Adrenal gland (tissue), 9 donors: ENCODE measurements at regions not wholly inside any gene's neighbourhood (a gene's known extent, or its start where the extent isn't known, plus 50 kb on each side); places are given as distances from the start of the nearest gene placed in this dataset.
"Not testable (repeated sequence)": the region's sequence is repeated elsewhere in the genome, so short reads cannot be mapped to it uniquely, and the experiment has no call there.

Source experiments
- DNase-seq, 7 donors: peaks; one replicate each; pipeline ENCODE4 v3.0.0-alpha.2; 2019 to 2020
- H3K27ac ChIP-seq, 5 donors: fragments of 200-600 bp; sonication (generic) in 4 of 5; 1 replicate in 3 of 5; 2 replicates in 2 of 5; pipeline versions ENCODE4 v1.5.1 to v1.8.0; 2016 to 2020; ENCODE audit warnings: mild to moderate bottlenecking in 1 of 5
- H3K27me3 ChIP-seq: fragments of 200-600 bp; 2 replicates; pipeline ENCODE4 v1.8.0; 2021
- H3K36me3 ChIP-seq, 2 donors: fragments of 200-600 bp; replicated peaks in 1 of 2; 1 replicate in 1 of 2; 2 replicates in 1 of 2; pipeline versions ENCODE4 v1.5.1 to v1.8.0; 2018 to 2022
- H3K4me1 ChIP-seq, 2 donors: fragments of 200-600 bp; replicated peaks in 1 of 2; 1 replicate in 1 of 2; 2 replicates in 1 of 2; pipeline versions ENCODE4 v1.5.1 to v1.8.0; 2018 to 2021
- H3K4me3 ChIP-seq, 4 donors: fragments of 200-600 bp; sonication (generic) in 3 of 4; one replicate each; pipeline ENCODE4 v1.5.1; 2016 to 2018
- H3K9me3 ChIP-seq, 3 donors: fragments of 200-600 bp; sonication (generic) in 1 of 3; replicated peaks in 1 of 3; 1 replicate in 2 of 3; 2 replicates in 1 of 3; pipeline versions ENCODE4 v1.5.1 to v1.8.0; 2016 to 2021
- CTCF ChIP-seq, 6 experiments: fragments of 450-650 bp in 4 of 6; fragments of 200-600 bp in 2 of 6; sonication (generic) in 1 of 6; IDR thresholded peaks; 1 replicate in 5 of 6; 2 replicates in 1 of 6; pipeline versions ENCODE4 v1.5.1 to v1.8.0; 2016 to 2021; ENCODE audit warnings: antibody characterized with exemption in 6 of 6, mild to moderate bottlenecking in 2 of 6, moderate library complexity in 1 of 6
- POLR2A ChIP-seq, 2 donors: fragments of 450-650 bp; IDR thresholded peaks; one replicate each; pipeline ENCODE4 v1.6.1; 2017; ENCODE audit warnings: antibody characterized with exemption in 2 of 2, mild to moderate bottlenecking in 2 of 2, moderate library complexity in 1 of 2
- WGBS, 4 donors: extraction: QIAGEN DNeasy Blood & Tissue Kit in 2 of 4; methylation state at CpG; one replicate each; pipeline versions ENCODE4 v1.1.5 to v1.1.7; 2013 to 2017; 5-methylcytosine and 5-hydroxymethylcytosine counted together
- intact Hi-C, 2 donors: fragments of 100-400 bp; cut with DNase I; formaldehyde crosslinking; loops; one replicate each; pipeline versions ENCODE4 v1.14.1 to v1.15.0; 2022 to 2023
- donor health status: healthy with polysubstance abuse.
- donor health status: Bipolar disorder and iron deficiency.
- donor health status: DM: yes; HTN: yes; CAD: no.
- donor health status: DM: no; HTN: no; CAD: no.
- donor health status: DM: no; HTN: no; CAD: no.

- Histone ChIP-seq H3K4me3 (no peak overlapping the region), H3K27ac (no peak overlapping the region), H3K36me3 (no peaks in the 10 kb centered on the region), H3K9me3 (no peaks in the 10 kb centered on the region), H3K4me1 (no peaks in the 10 kb centered on the region), H3K27me3 (no peaks in the 10 kb centered on the region)
- no peak for DNase-seq
- intact Hi-C loops: no loop called here
- TF ChIP-seq POLR2A (IDR thresholded peaks at IDR 0.05) (no peak), CTCF (IDR thresholded peaks at IDR 0.05) (no peak)
- 94% methylated on average over 4 of the region's 4 CpGs; no CpG with 5 or more reads in 2 of the 4 donors for WGBS, 4 donors
Measured at GRCh38 chrY:18993480-18993879, 219.9 kb upstream of the HSFY2 start.

GRCh38 chrY:18992684-18993083 is 219.1 kb upstream of the HSFY2 start:
- H3K36me3 ChIP-seq, H3K27me3 ChIP-seq, intact Hi-C loops, H3K4me3 ChIP-seq, H3K4me1 ChIP-seq, H3K9me3 ChIP-seq, H3K27ac ChIP-seq, DNase-seq: not testable (repeated sequence)
- 18 to 33% methylated on average over 9 to 49 of the region's 52 CpGs; no CpG with 5 or more reads in 2 of the 4 donors for WGBS, 4 donors

- TF ChIP-seq CTCF (IDR thresholded peaks at IDR 0.05) (no peak), POLR2A (IDR thresholded peaks at IDR 0.05) (no peak)
Measured at GRCh38 chrY:18989356-18989755, 215.8 kb upstream of the HSFY2 start.

GRCh38 chrY:18966001-18966400 is 192.5 kb upstream of the HSFY2 start:
- no peak for TF ChIP-seq CTCF (IDR thresholded peaks at IDR 0.05)
- TF ChIP-seq POLR2A (IDR thresholded peaks at IDR 0.05): no peak

More at GRCh38 chrY:18989356-18989755, 215.8 kb upstream of the HSFY2 start:
- Histone ChIP-seq H3K27me3 (no peaks in the 10 kb centered on the region), H3K36me3 (no peaks in the 10 kb centered on the region), H3K4me1 (no peaks in the 10 kb centered on the region), H3K9me3 (no peaks in the 10 kb centered on the region), H3K27ac (no peak overlapping the region), H3K4me3 (no peak overlapping the region)
- 94 to 95% methylated on average over 2 of the region's 2 CpGs; no CpG with 5 or more reads in 2 of the 4 donors for WGBS, 4 donors
- intact Hi-C loops: no loop called here
- DNase-seq: no peak

GRCh38 chrY:18958846-18959245 is 185.3 kb upstream of the HSFY2 start:
- Histone ChIP-seq H3K4me3 (no peak overlapping the region), H3K36me3 (no peaks in the 10 kb centered on the region), H3K4me1 (no peaks in the 10 kb centered on the region), H3K27ac (no peak overlapping the region), H3K27me3 (no peaks in the 10 kb centered on the region), H3K9me3 (no peaks in the 10 kb centered on the region)
- intact Hi-C loops: no loop called here
- WGBS, 4 donors: 39 to 54% methylated on average over 4 of the region's 4 CpGs; no CpG with 5 or more reads in 2 of the 4 donors
- DNase-seq: no peak
- TF ChIP-seq CTCF (IDR thresholded peaks at IDR 0.05): no peak
- no peak for TF ChIP-seq POLR2A (IDR thresholded peaks at IDR 0.05)

More at GRCh38 chrY:18966001-18966400, 192.5 kb upstream of the HSFY2 start:
- no peaks in the 10 kb centered on the region for H3K36me3 ChIP-seq
- intact Hi-C loops: no loop called here
- 80% methylated on average over 1 of the region's 1 CpG; no CpG with 5 or more reads in 3 of the 4 donors for WGBS, 4 donors
- no peaks in the 10 kb centered on the region for H3K27me3 ChIP-seq
- no peaks in the 10 kb centered on the region for H3K9me3 ChIP-seq
- no peaks in the 10 kb centered on the region for H3K4me1 ChIP-seq
- no peak overlapping the region for H3K27ac ChIP-seq
- H3K4me3 ChIP-seq: no peak overlapping the region
- DNase-seq: no peak
